ENCODE measurements at regions not wholly inside any gene's neighbourhood (a gene's known extent, or its start where the extent isn't known, plus 50 kb on each side); places are given as distances from the start of the nearest gene placed in this dataset.

DNA sequence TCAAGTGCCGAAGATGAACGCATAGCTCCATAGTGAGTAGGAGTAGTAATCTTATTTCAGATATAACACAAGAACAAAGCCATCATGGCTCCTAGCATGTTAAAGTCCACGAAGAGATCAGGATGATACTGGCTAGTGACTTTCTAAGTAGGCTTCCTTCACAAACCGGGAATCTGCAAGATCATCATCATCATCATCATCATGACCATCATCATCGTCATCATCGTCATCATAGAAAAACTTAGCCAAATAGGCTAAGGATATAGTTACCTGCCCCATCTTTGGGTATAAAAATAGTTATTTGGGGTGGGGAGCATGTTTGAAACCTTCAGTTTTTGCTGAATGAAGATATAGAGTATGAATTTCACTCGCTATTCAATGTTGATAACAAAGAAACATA, 57.9 kb downstream of the PYDC2 start:
- Mint-ChIP-seq H3K27me3 (ENCODE audit: low read depth, unreplicated experiment) (no peaks in the 10 kb centered on the region), H3K27ac (ENCODE audit: unreplicated experiment) (no peak overlapping the region), H3K4me3 (ENCODE audit: unreplicated experiment) (no peak overlapping the region), H3K36me3 (ENCODE audit: low read depth, unreplicated experiment) (no peaks in the 10 kb centered on the region), H3K4me1 (ENCODE audit: low read depth, unreplicated experiment) (no peaks in the 10 kb centered on the region), H3K9me3 (ENCODE audit: unreplicated experiment) (no peaks in the 10 kb centered on the region)
- H4K20me1 ChIP-seq (ENCODE audit: insufficient read depth, low read length), result no peaks in the 10 kb centered on the region
- H3K4me3 ChIP-seq (ENCODE audit: insufficient read depth, low read depth, low read length), result no peak overlapping the region
- no peak for TF ChIP-seq EZH2 (IDR thresholded peaks at IDR 0.05; ENCODE audit: insufficient read depth, low read length)
- TF ChIP-seq, protein P1, sequence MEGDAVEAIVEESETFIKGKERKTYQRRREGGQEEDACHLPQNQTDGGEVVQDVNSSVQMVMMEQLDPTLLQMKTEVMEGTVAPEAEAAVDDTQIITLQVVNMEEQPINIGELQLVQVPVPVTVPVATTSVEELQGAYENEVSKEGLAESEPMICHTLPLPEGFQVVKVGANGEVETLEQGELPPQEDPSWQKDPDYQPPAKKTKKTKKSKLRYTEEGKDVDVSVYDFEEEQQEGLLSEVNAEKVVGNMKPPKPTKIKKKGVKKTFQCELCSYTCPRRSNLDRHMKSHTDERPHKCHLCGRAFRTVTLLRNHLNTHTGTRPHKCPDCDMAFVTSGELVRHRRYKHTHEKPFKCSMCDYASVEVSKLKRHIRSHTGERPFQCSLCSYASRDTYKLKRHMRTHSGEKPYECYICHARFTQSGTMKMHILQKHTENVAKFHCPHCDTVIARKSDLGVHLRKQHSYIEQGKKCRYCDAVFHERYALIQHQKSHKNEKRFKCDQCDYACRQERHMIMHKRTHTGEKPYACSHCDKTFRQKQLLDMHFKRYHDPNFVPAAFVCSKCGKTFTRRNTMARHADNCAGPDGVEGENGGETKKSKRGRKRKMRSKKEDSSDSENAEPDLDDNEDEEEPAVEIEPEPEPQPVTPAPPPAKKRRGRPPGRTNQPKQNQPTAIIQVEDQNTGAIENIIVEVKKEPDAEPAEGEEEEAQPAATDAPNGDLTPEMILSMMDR (IDR thresholded peaks at IDR 0.05; ENCODE audit: insufficient read depth, low read depth, low read length), result no peak
- H3K36me3 ChIP-seq (ENCODE audit: insufficient read depth, low read length), result no peaks in the 10 kb centered on the region
- H3K4me1 ChIP-seq (ENCODE audit: insufficient read depth, low read length), result no peaks in the 10 kb centered on the region
- no peak for FAIRE-seq
- no peak for DNase-seq (ENCODE audit: low read depth)
- H3K4me2 ChIP-seq (ENCODE audit: low read length), result no peak overlapping the region
- no peak overlapping the region for H3K9ac ChIP-seq (ENCODE audit: low read length)
- H3K79me2 ChIP-seq (ENCODE audit: insufficient read depth, low read length), result no peaks in the 10 kb centered on the region
- no peaks in the 10 kb centered on the region for H3K9me3 ChIP-seq (ENCODE audit: insufficient read depth, low read depth, low read length)
- H3K27me3 ChIP-seq (ENCODE audit: insufficient read depth, low read length), result no peaks in the 10 kb centered on the region
- H2AFZ ChIP-seq (ENCODE audit: low read depth, low read length), result no peak overlapping the region
- H3K27ac ChIP-seq (ENCODE audit: low read depth, low read length), result no peak overlapping the region

DNA sequence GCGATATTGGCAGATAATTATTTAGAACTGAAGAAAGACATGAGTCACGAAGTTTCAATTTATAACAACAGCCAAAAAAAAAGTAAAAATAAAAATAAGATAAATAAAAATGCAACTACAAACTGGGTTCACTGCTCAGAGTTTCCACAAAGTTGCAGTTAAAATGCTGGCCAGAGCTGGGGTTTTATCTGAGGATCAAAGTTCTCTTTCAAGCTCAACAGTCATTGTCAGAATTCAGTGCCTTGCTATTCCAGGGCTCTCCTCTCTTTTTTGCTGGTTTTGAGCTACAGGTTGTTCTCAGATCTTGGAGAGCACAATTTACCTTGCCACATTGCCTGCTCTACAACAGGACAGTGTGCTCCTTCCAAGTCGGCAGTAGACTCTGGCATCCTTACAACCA, 60.1 kb downstream of the PYDC2 start:
- no peak for TF ChIP-seq EZH2 (IDR thresholded peaks at IDR 0.05; ENCODE audit: insufficient read depth, low read length)
- TF ChIP-seq, protein P1 (IDR thresholded peaks at IDR 0.05; ENCODE audit: insufficient read depth, low read depth, low read length), result no peak
- no peak overlapping the region for H2AFZ ChIP-seq (ENCODE audit: low read depth, low read length)
- H3K36me3 Mint-ChIP-seq (ENCODE audit: low read depth, unreplicated experiment), result no peaks in the 10 kb centered on the region
- H3K27ac ChIP-seq (ENCODE audit: low read depth, low read length), result no peak overlapping the region
- H4K20me1 ChIP-seq (ENCODE audit: insufficient read depth, low read length), result no peaks in the 10 kb centered on the region
- no peaks in the 10 kb centered on the region for H3K27me3 Mint-ChIP-seq (ENCODE audit: low read depth, unreplicated experiment)
- H3K9ac ChIP-seq (ENCODE audit: low read length), result no peak overlapping the region
- H3K36me3 ChIP-seq (ENCODE audit: insufficient read depth, low read length), result no peaks in the 10 kb centered on the region
- no peaks in the 10 kb centered on the region for H3K9me3 ChIP-seq (ENCODE audit: insufficient read depth, low read depth, low read length)
- H3K9me3 Mint-ChIP-seq (ENCODE audit: unreplicated experiment), result no peaks in the 10 kb centered on the region
- H3K79me2 ChIP-seq (ENCODE audit: insufficient read depth, low read length), result no peaks in the 10 kb centered on the region
- H3K4me3 Mint-ChIP-seq (ENCODE audit: unreplicated experiment), result no peak overlapping the region
- no peak overlapping the region for H3K4me3 ChIP-seq (ENCODE audit: insufficient read depth, low read depth, low read length)
- H3K27me3 ChIP-seq (ENCODE audit: insufficient read depth, low read length), result no peaks in the 10 kb centered on the region
- no peaks in the 10 kb centered on the region for H3K4me1 ChIP-seq (ENCODE audit: insufficient read depth, low read length)
- H3K4me2 ChIP-seq (ENCODE audit: low read length), result no peak overlapping the region
- DNase-seq (ENCODE audit: low read depth), result no peak
- H3K4me1 Mint-ChIP-seq (ENCODE audit: low read depth, unreplicated experiment), result no peaks in the 10 kb centered on the region
- FAIRE-seq, result no peak
- H3K27ac Mint-ChIP-seq (ENCODE audit: unreplicated experiment), result no peak overlapping the region

DNA sequence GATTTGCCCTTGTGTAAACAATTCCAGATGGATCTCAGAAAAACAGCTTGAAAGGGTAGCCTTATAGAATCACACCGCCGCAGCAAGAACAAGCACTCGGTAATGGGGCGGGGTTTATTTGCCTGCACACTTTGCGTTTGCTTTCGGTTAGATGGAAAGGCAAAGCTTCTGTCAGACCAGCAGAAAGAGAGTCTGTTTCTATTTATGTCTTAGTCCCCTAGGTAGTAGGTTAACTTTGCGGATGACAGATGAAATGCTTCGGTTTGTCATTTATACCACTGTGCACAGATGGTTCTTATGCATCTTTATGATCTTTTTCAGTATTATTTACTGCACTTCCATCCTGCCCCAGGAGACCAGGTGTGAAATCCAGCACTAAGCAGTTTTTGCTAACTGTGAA, 62.2 kb downstream of the PYDC2 start:
- no peak overlapping the region for H3K9ac ChIP-seq (ENCODE audit: low read length)
- H3K79me2 ChIP-seq (ENCODE audit: insufficient read depth, low read length), result no peaks in the 10 kb centered on the region
- TF ChIP-seq, protein P1 (IDR thresholded peaks at IDR 0.05; ENCODE audit: insufficient read depth, low read depth, low read length), result no peak
- TF ChIP-seq EZH2 (IDR thresholded peaks at IDR 0.05; ENCODE audit: insufficient read depth, low read length), result no peak
- no peaks in the 10 kb centered on the region for H3K27me3 ChIP-seq (ENCODE audit: insufficient read depth, low read length)
- H3K36me3 ChIP-seq (ENCODE audit: insufficient read depth, low read length), result no peaks in the 10 kb centered on the region
- Mint-ChIP-seq H3K27me3 (ENCODE audit: low read depth, unreplicated experiment) (no peaks in the 10 kb centered on the region), H3K36me3 (ENCODE audit: low read depth, unreplicated experiment) (no peaks in the 10 kb centered on the region), H3K4me3 (ENCODE audit: unreplicated experiment) (no peak overlapping the region), H3K9me3 (ENCODE audit: unreplicated experiment) (no peaks in the 10 kb centered on the region), H3K27ac (ENCODE audit: unreplicated experiment) (no peak overlapping the region), H3K4me1 (ENCODE audit: low read depth, unreplicated experiment) (no peaks in the 10 kb centered on the region)
- no peaks in the 10 kb centered on the region for H4K20me1 ChIP-seq (ENCODE audit: insufficient read depth, low read length)
- no peak overlapping the region for H3K27ac ChIP-seq (ENCODE audit: low read depth, low read length)
- H3K9me3 ChIP-seq (ENCODE audit: insufficient read depth, low read depth, low read length), result no peaks in the 10 kb centered on the region
- no peak overlapping the region for H3K4me2 ChIP-seq (ENCODE audit: low read length)
- H2AFZ ChIP-seq (ENCODE audit: low read depth, low read length), result no peak overlapping the region
- H3K4me1 ChIP-seq (ENCODE audit: insufficient read depth, low read length), result no peaks in the 10 kb centered on the region
- DNase-seq (ENCODE audit: low read depth), result no peak
- FAIRE-seq, result no peak
- no peak overlapping the region for H3K4me3 ChIP-seq (ENCODE audit: insufficient read depth, low read depth, low read length)
